ENCODE measurements at regions not wholly inside any gene's neighbourhood (a gene's known extent, or its start where the extent isn't known, plus 50 kb on each side); places are given as distances from the start of the nearest gene placed in this dataset.

DNA sequence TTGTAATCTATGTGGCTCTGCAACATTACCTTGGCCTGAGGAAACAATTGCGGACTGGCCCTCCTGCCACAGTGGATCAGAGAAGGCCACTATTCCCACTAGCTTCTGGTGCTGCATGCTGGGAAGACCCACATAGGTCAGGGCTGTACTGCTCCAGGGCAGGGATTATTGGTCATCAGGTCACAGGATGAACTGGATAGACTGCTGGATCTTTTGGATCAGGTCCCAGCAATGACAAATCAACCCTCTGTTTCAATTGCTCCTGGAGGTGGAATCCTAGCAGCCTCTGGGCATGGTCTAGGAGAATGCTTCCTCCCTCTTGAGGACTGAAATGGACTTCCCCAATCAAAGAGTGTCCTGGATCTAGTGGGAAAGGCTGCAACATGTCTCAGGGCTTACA lies 66.7 kb upstream of the PHF24 start:
- H3K27me3 Mint-ChIP-seq, result peaks cover 34% of the 10 kb centered on the region
- no peak overlapping the region for H3K27ac Mint-ChIP-seq
- H3K4me1 Mint-ChIP-seq (ENCODE audit: low read depth), result no peaks in the 10 kb centered on the region
- H3K36me3 Mint-ChIP-seq (ENCODE audit: insufficient read depth), result no peaks in the 10 kb centered on the region
- no peak overlapping the region for H3K4me3 Mint-ChIP-seq (ENCODE audit: low read depth)
- TF ChIP-seq, protein P1, sequence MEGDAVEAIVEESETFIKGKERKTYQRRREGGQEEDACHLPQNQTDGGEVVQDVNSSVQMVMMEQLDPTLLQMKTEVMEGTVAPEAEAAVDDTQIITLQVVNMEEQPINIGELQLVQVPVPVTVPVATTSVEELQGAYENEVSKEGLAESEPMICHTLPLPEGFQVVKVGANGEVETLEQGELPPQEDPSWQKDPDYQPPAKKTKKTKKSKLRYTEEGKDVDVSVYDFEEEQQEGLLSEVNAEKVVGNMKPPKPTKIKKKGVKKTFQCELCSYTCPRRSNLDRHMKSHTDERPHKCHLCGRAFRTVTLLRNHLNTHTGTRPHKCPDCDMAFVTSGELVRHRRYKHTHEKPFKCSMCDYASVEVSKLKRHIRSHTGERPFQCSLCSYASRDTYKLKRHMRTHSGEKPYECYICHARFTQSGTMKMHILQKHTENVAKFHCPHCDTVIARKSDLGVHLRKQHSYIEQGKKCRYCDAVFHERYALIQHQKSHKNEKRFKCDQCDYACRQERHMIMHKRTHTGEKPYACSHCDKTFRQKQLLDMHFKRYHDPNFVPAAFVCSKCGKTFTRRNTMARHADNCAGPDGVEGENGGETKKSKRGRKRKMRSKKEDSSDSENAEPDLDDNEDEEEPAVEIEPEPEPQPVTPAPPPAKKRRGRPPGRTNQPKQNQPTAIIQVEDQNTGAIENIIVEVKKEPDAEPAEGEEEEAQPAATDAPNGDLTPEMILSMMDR (IDR thresholded peaks at IDR 0.05; ENCODE audit: unreplicated experiment), result no peak
- no peaks in the 10 kb centered on the region for H3K9me3 Mint-ChIP-seq (ENCODE audit: low read depth)
- DNase-seq (ENCODE audit: low spot score, unreplicated experiment), result no peak

DNA sequence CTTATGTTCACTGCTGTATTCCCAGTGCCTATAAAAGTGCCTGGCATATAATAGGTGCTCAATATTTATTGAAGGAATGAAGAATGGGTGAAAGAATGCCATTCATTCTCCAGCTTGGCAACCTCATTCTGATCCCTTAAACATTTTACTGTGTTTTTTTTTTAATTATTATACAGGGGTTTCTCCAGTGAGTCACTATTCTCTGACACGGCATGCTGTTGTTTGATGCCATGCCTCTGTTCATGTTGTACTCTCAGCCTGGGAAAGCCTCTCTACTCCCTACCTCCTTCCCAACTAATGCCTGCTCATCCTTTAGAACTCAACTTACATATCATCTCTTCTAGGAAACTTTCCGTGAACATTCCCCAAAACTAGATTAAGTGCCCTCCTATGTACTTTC lies 70.2 kb upstream of the PHF24 start:
- no peak for DNase-seq (ENCODE audit: low spot score, unreplicated experiment)
- no peak overlapping the region for H3K27ac Mint-ChIP-seq
- H3K4me1 Mint-ChIP-seq (ENCODE audit: low read depth), result no peaks in the 10 kb centered on the region
- TF ChIP-seq, protein P1 (IDR thresholded peaks at IDR 0.05; ENCODE audit: unreplicated experiment), result no peak
- H3K36me3 Mint-ChIP-seq (ENCODE audit: insufficient read depth), result no peaks in the 10 kb centered on the region
- no peak overlapping the region for H3K4me3 Mint-ChIP-seq (ENCODE audit: low read depth)
- H3K27me3 Mint-ChIP-seq, result peaks cover 14% of the 10 kb centered on the region
- H3K9me3 Mint-ChIP-seq (ENCODE audit: low read depth), result no peaks in the 10 kb centered on the region

DNA sequence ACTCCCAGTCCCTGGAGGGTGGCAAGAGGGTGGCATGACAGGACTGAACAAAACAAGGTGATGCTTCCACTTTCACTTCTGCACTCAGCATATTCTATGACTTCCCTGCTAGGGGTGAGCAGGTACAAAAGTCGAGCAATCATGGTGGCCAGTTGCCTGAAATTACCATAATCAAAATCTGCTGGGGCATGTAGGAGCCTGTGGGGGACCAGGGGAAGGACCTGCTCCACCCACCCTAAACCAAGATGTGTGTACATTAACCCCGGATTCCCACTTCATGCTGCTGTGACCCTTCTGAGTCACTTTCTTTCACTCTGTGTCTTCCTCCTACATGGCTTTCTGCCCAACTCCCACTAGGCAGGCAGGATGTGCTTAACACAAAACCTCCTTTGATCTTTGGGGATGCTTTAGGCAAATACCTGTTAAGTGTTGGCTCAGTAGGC lies 73.3 kb upstream of the PHF24 start:
- no peaks in the 10 kb centered on the region for H3K4me1 Mint-ChIP-seq (ENCODE audit: low read depth)
- TF ChIP-seq, protein P1 (IDR thresholded peaks at IDR 0.05; ENCODE audit: unreplicated experiment), result no peak
- no peaks in the 10 kb centered on the region for H3K9me3 Mint-ChIP-seq (ENCODE audit: low read depth)
- H3K27me3 Mint-ChIP-seq, result peaks cover 17% of the 10 kb centered on the region
- no peak overlapping the region for H3K4me3 Mint-ChIP-seq (ENCODE audit: low read depth)
- DNase-seq (ENCODE audit: low spot score, unreplicated experiment), result no peak
- no peak overlapping the region for H3K27ac Mint-ChIP-seq
- H3K36me3 Mint-ChIP-seq (ENCODE audit: insufficient read depth), result no peaks in the 10 kb centered on the region

DNA sequence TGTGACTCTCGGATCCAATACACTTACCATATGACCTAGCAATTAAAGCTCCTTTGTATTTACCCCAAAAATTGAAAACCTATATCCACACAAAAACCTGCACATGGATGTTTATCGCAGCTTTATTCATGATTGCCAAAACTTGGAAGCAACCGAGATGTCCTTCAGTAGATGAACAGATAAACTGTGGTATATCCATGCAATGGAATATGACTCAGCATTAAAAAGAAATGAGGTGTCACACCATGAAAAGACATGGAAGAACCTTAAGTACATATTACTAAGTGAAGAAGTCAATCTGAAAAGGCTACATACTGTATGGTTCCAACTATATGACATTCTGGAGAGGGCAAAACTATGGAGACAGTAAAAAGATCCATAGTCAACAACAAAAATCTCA lies 82.0 kb upstream of the PHF24 start:
- TF ChIP-seq, protein P1 (IDR thresholded peaks at IDR 0.05; ENCODE audit: unreplicated experiment), result no peak
- Mint-ChIP-seq H3K4me1 (ENCODE audit: low read depth) (no peaks in the 10 kb centered on the region), H3K9me3 (ENCODE audit: low read depth) (no peaks in the 10 kb centered on the region), H3K4me3 (ENCODE audit: low read depth) (no peak overlapping the region), H3K27ac (no peak overlapping the region), H3K27me3 (peaks cover 14% of the 10 kb centered on the region), H3K36me3 (ENCODE audit: insufficient read depth) (no peaks in the 10 kb centered on the region)
- no peak for DNase-seq (ENCODE audit: low spot score, unreplicated experiment)

DNA sequence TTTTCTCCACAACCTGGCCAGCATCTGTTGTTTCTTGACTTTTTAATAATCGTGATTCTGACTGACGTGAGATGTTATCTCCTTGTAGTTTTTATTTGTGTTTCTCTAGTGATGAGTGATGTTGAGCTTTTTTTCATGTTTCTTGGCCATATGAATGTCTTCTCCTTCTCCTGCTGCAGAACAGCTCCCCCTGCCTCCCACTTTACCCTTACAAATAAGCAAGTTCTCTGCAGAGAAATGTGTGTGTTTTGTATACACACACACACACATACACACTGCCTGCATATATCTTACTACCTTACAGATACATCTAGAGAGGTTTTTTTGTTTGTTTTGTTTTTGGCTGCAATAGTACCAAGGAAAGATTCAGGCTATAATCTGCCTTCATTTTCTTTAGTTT lies 88.7 kb upstream of the PHF24 start:
- H3K27me3 Mint-ChIP-seq, result peaks cover 36% of the 10 kb centered on the region
- H3K4me3 Mint-ChIP-seq (ENCODE audit: low read depth), result no peak overlapping the region
- H3K27ac Mint-ChIP-seq, result no peak overlapping the region
- H3K36me3 Mint-ChIP-seq (ENCODE audit: insufficient read depth), result no peaks in the 10 kb centered on the region
- TF ChIP-seq, protein P1 (IDR thresholded peaks at IDR 0.05; ENCODE audit: unreplicated experiment), result peak; percentile 36
- no peak for DNase-seq (ENCODE audit: low spot score, unreplicated experiment)
- H3K9me3 Mint-ChIP-seq (ENCODE audit: low read depth), result no peaks in the 10 kb centered on the region
- no peaks in the 10 kb centered on the region for H3K4me1 Mint-ChIP-seq (ENCODE audit: low read depth)

All from progenitor cell of endocrine pancreas (in vitro differentiated cells).